NT2/D1 (cell line): ENCODE measurements at regions not wholly inside any gene's neighbourhood (a gene's known extent, or its start where the extent isn't known, plus 50 kb on each side); places are given as distances from the start of the nearest gene placed in this dataset.

Experiments used
- SUZ12 ChIP-seq: IDR thresholded peaks from 2 replicates; pipeline ENCODE4 v1.6.1; 2011; ENCODE audit not compliant: insufficient read length, insufficient read depth; ENCODE audit errors: extremely low read depth
- ZNF274 ChIP-seq: IDR thresholded peaks from 2 replicates; pipeline ENCODE4 v1.6.1; 2011; ENCODE audit warnings: mild to moderate bottlenecking, low read depth, low read length

- TF ChIP-seq ZNF274 (no peak), SUZ12 (no peak)
Observed at GRCh38 chr15:66832664-66833063, 130.6 kb downstream of the SMAD6 start.
